ENCODE measurements at regions not wholly inside any gene's neighbourhood (a gene's known extent, or its start where the extent isn't known, plus 50 kb on each side); places are given as distances from the start of the nearest gene placed in this dataset.

DNA sequence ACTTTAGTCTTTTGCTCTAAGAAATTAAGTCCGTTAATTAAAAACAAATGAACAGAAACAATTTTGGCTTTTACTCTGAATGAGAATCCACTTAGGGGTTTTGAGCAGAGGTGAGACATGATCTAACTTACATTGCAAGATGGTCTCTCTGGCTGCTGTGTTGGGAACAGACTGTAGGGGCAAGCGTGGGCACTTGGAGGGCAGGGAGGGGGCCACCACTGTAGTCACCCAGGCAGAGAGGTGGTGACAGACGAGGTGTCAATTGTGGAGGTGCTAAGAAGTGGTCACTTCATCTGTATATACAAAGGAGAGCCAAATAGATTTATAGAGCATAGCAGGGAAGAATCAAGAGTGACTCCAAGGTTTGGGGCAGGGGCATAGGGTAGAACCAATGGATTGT lies 71.1 kb upstream of the IRF2BP2 start:
- no peaks in the 10 kb centered on the region for H3K36me3 Mint-ChIP-seq (ENCODE audit: low read depth)
- H3K4me3 Mint-ChIP-seq: no peak overlapping the region
- H3K27ac Mint-ChIP-seq: no peak overlapping the region
- peaks cover 5% of the 10 kb centered on the region for H3K9me3 Mint-ChIP-seq
- H3K27me3 Mint-ChIP-seq (ENCODE audit: low read depth): no peaks in the 10 kb centered on the region
- H3K4me1 Mint-ChIP-seq: peaks cover 11% of the 10 kb centered on the region
- TF ChIP-seq, protein P1, sequence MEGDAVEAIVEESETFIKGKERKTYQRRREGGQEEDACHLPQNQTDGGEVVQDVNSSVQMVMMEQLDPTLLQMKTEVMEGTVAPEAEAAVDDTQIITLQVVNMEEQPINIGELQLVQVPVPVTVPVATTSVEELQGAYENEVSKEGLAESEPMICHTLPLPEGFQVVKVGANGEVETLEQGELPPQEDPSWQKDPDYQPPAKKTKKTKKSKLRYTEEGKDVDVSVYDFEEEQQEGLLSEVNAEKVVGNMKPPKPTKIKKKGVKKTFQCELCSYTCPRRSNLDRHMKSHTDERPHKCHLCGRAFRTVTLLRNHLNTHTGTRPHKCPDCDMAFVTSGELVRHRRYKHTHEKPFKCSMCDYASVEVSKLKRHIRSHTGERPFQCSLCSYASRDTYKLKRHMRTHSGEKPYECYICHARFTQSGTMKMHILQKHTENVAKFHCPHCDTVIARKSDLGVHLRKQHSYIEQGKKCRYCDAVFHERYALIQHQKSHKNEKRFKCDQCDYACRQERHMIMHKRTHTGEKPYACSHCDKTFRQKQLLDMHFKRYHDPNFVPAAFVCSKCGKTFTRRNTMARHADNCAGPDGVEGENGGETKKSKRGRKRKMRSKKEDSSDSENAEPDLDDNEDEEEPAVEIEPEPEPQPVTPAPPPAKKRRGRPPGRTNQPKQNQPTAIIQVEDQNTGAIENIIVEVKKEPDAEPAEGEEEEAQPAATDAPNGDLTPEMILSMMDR (IDR thresholded peaks at IDR 0.05; ENCODE audit: unreplicated experiment in 3 of 3): no peak

DNA sequence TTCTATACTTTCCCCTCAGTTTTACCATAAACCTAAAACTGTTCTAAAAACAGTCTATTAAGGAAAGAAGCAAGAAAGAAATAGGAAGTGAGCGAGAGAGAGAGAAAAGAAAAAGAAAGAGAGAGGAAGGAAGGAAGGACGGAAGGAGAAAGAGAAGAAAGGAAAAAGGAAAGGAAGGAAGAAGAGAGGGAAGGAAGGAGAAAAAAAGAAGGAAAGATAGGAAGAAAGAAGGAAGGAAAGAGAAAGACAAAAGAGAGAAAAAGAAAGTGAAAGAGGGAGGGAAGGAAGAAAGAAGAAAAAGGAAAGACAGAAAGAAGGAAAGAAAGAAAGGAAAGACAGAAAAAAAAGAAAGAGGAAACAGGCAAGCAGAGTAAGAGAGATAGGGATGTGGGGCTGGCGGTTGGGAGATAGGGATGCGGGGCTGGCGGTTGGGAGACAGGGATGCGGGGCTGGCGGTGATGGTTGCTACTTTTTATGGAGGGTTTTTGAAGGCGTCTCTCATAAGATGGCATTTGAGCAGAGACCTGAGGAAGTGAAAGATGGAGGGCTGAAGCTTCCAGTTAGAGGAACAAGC lies 70.4 kb upstream of the IRF2BP2 start:
- H3K36me3 Mint-ChIP-seq (ENCODE audit: low read depth): no peaks in the 10 kb centered on the region
- H3K27me3 Mint-ChIP-seq (ENCODE audit: low read depth): no peaks in the 10 kb centered on the region
- H3K9me3 Mint-ChIP-seq: peaks cover under 1% of the 10 kb centered on the region
- no peak overlapping the region for H3K27ac Mint-ChIP-seq
- TF ChIP-seq, protein P1 (IDR thresholded peaks at IDR 0.05; ENCODE audit: unreplicated experiment in 3 of 3): no peak
- H3K4me1 Mint-ChIP-seq: peaks cover 18% of the 10 kb centered on the region
- H3K4me3 Mint-ChIP-seq: no peak overlapping the region

DNA sequence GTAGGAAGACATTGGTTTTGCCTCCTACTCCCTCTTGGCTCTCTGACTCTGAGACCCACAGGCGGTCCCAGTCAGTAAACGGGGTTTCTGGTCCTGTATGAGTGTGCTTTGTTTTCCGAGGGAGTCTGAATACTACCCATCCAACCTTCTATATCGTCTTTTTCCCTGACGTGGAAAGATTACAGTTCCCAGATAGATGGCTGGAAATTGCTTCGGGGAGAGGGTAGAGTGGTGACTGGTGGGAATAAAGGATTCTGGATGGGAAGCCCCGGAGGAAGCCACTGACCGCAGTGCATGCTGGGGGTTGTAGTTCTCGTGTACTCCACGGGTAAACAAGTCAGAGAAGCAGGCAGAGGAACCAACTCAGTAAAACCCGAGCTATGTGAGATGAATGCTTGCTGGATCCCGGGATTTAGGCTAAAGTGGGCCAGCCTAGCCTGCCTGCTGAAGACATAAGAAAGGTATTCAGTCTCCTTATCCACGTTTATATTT lies 66.2 kb upstream of the IRF2BP2 start:
- no peaks in the 10 kb centered on the region for H3K27me3 Mint-ChIP-seq (ENCODE audit: low read depth)
- H3K4me1 Mint-ChIP-seq: peaks cover 27% of the 10 kb centered on the region
- peak overlapping the region; percentile 74 to 82 (median 76) for H3K4me3 Mint-ChIP-seq
- TF ChIP-seq, protein P1 (IDR thresholded peaks at IDR 0.05; ENCODE audit: unreplicated experiment in 3 of 3): no peak
- H3K36me3 Mint-ChIP-seq (ENCODE audit: low read depth): no peaks in the 10 kb centered on the region
- no peaks in the 10 kb centered on the region for H3K9me3 Mint-ChIP-seq
- H3K27ac Mint-ChIP-seq: peak overlapping the region; percentile 50 to 87 (median 72)

DNA sequence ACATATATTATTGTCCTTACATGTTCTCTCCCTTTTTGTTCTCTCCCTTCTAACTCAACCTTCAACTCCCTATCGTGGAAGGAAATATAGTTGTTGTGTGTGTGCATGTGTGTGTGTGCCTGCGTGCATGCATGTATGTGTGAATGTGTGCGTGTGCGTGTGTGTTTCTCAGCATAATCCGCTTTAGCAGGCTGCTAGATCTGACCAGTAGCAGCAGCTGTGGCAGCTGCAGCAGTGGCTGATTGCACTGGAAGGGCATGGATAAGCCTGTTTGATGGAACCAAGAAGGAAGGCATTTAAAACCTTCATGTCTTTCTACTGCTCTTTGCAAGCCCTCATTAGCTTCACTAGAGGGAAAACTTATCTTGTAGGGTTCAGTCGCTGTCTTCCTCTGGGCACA lies 65.6 kb upstream of the IRF2BP2 start:
- no peaks in the 10 kb centered on the region for H3K27me3 Mint-ChIP-seq (ENCODE audit: low read depth)
- peak overlapping the region; percentile 50 to 87 (median 72) for H3K27ac Mint-ChIP-seq
- H3K36me3 Mint-ChIP-seq (ENCODE audit: low read depth): no peaks in the 10 kb centered on the region
- TF ChIP-seq, protein P1 (IDR thresholded peaks at IDR 0.05; ENCODE audit: unreplicated experiment in 3 of 3): no peak
- H3K4me1 Mint-ChIP-seq: peaks cover 28% of the 10 kb centered on the region
- peak overlapping the region; percentile 74 to 82 (median 76) for H3K4me3 Mint-ChIP-seq
- no peaks in the 10 kb centered on the region for H3K9me3 Mint-ChIP-seq

DNA sequence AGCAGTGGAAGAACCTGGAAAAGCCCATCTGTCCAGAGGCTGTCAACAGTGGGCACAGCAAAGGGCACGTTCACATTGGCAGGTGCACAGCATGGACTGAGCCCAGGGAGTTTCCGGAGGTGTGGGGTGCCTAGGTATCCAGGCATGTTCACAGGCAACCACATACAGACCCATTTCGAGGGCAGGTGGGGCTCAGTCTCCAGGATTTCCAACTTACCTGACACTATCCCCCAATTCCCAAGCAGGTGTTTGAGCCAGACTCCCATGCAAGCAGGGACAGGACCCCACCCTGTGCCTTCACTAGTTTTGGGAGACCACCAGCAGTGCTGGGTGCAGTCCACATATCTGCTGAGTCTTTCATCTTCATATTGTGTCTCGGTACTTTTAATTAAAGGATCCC lies 65.0 kb upstream of the IRF2BP2 start:
- peaks cover 3% of the 10 kb centered on the region for H3K9me3 Mint-ChIP-seq
- H3K4me3 Mint-ChIP-seq: no peak overlapping the region
- peak overlapping the region in 2 of 3 experiments; percentile 27 to 50 for H3K27ac Mint-ChIP-seq
- TF ChIP-seq, protein P1 (IDR thresholded peaks at IDR 0.05; ENCODE audit: unreplicated experiment in 3 of 3): no peak
- H3K27me3 Mint-ChIP-seq (ENCODE audit: low read depth): no peaks in the 10 kb centered on the region
- no peaks in the 10 kb centered on the region for H3K36me3 Mint-ChIP-seq (ENCODE audit: low read depth)
- H3K4me1 Mint-ChIP-seq: peaks cover 28% of the 10 kb centered on the region

DNA sequence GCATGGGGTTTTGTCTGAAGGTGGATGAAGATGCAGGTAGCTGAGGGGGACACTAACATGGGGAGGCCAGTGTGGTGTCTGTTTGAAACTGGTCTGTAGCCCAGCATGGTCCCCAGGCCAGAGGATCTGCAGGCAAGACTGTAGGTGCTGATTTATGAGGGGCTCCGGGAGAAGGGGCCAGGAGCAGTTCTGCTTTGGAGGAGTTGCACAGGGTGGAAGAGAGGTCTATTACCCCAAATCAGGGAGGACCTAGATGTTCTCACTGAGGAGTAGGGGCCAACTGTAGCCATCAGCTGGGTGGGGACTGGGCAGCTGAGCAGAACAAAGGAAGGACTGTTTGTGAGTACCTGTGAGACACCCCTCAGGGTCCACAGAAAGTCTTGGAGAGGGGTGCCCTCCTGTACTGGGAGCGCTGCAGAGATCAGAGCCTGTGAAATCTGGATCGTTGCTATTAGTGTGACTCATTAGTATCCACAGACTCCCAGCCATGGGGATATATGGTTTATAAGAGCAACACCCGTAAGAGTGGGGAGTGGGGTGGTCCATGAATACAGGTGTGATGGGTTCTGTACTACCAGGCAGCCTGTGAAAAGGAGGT lies 64.3 kb upstream of the IRF2BP2 start:
- Mint-ChIP-seq H3K9me3 (peaks cover 4% of the 10 kb centered on the region), H3K27me3 (ENCODE audit: low read depth) (no peaks in the 10 kb centered on the region), H3K4me1 (peaks cover 28% of the 10 kb centered on the region), H3K4me3 (peak overlapping the region in 1 of 3 experiments; percentile 11), H3K27ac (peak overlapping the region in 1 of 3 experiments; percentile 27), H3K36me3 (ENCODE audit: low read depth) (no peaks in the 10 kb centered on the region)
- TF ChIP-seq, protein P1 (IDR thresholded peaks at IDR 0.05; ENCODE audit: unreplicated experiment in 3 of 3): no peak
